Liver (tissue), 7 donors: ENCODE measurements at regions not wholly inside any gene's neighbourhood (a gene's known extent, or its start where the extent isn't known, plus 50 kb on each side); places are given as distances from the start of the nearest gene placed in this dataset.

ENCODE experiments used
- DNase-seq: peaks from one replicate; pipeline ENCODE4 v3.0.0-alpha.2; 2017; ENCODE audit warnings: low spot score
- H3K27ac ChIP-seq, 2 donors: one replicate each; pipeline ENCODE4 v1.7.0; 2013; ENCODE audit warnings: inconsistent platforms in 2 of 2, low read length in 2 of 2, control low read depth in 1 of 2, low read depth in 1 of 2, mild to moderate bottlenecking in 1 of 2
- H3K27me3 ChIP-seq, 4 donors: one replicate each; pipeline versions ENCODE4 v1.6.1 to v1.7.0; 2013; ENCODE audit warnings: low read length in 3 of 4, inconsistent platforms in 1 of 4, mild to moderate bottlenecking in 1 of 4, moderate library complexity in 1 of 4; ENCODE audit not compliant: control insufficient read depth in 4 of 4, insufficient read depth in 4 of 4
- H3K36me3 ChIP-seq, 4 donors: one replicate each; pipeline versions ENCODE4 v1.6.1 to v1.7.0; 2013; ENCODE audit warnings: low read length in 3 of 4, mild to moderate bottlenecking in 3 of 4, low read depth in 1 of 4, moderate library complexity in 1 of 4; ENCODE audit not compliant: control insufficient read depth in 4 of 4, insufficient read depth in 3 of 4
- H3K4me1 ChIP-seq, 4 donors: one replicate each; pipeline versions ENCODE4 v1.6.1 to v1.7.0; 2013; ENCODE audit warnings: low read length in 3 of 4, mild to moderate bottlenecking in 3 of 4, moderate library complexity in 1 of 4; ENCODE audit not compliant: control insufficient read depth in 4 of 4, insufficient read depth in 4 of 4
- H3K4me3 ChIP-seq, 3 donors: one replicate each; pipeline versions ENCODE4 v1.6.1 to v1.7.0; 2013; ENCODE audit warnings: low read length in 3 of 3, control low read depth in 1 of 3, low read depth in 1 of 3, mild to moderate bottlenecking in 1 of 3
- H3K9ac ChIP-seq, 2 donors: one replicate each; pipeline ENCODE4 v1.7.0; 2013; ENCODE audit warnings: low read length in 2 of 2, mild to moderate bottlenecking in 2 of 2, moderate library complexity in 2 of 2, control low read depth in 1 of 2, low read depth in 1 of 2
- H3K9me3 ChIP-seq, 4 donors: one replicate each; pipeline versions ENCODE4 v1.6.1 to v1.7.0; 2013; ENCODE audit warnings: low read length in 3 of 4; ENCODE audit not compliant: control insufficient read depth in 4 of 4
- EGR1 ChIP-seq, 2 donors: IDR thresholded peaks; 2 replicates each; pipeline ENCODE4 v1.6.1; 2016 to 2018; ENCODE audit warnings: antibody characterized with exemption in 2 of 2, low read depth in 2 of 2
- FOXA1 ChIP-seq: IDR thresholded peaks from 2 replicates; pipeline ENCODE4 v1.6.1; 2016; ENCODE audit warnings: antibody characterized with exemption
- FOXA2 ChIP-seq: IDR thresholded peaks from 2 replicates; pipeline ENCODE4 v1.6.1; 2016; ENCODE audit warnings: antibody characterized with exemption
- HNF4A ChIP-seq, 2 donors: conservative IDR thresholded peaks; 2 replicates each; pipeline ENCODE4 v1.6.1; 2016; ENCODE audit warnings: antibody characterized with exemption in 2 of 2, mild to moderate bottlenecking in 2 of 2
- HNF4G ChIP-seq: IDR thresholded peaks from 2 replicates; pipeline ENCODE4 v1.6.1; 2016; ENCODE audit warnings: antibody characterized with exemption
- JUND ChIP-seq, 2 donors: IDR thresholded peaks; 2 replicates each; pipeline ENCODE4 v1.6.1; 2016; ENCODE audit warnings: antibody characterized with exemption in 2 of 2
- MAX ChIP-seq: IDR thresholded peaks from 2 replicates; pipeline ENCODE4 v1.6.1; 2016; ENCODE audit warnings: antibody characterized with exemption
- NR2F2 ChIP-seq: IDR thresholded peaks from 2 replicates; pipeline ENCODE4 v1.6.1; 2016; ENCODE audit warnings: antibody characterized with exemption
- RAD21 ChIP-seq, 2 donors: IDR thresholded peaks; 2 replicates each; pipeline ENCODE4 v1.6.1; 2016; ENCODE audit warnings: antibody characterized with exemption in 2 of 2, mild to moderate bottlenecking in 2 of 2
- RXRA ChIP-seq, 2 donors: IDR thresholded peaks; 2 replicates each; pipeline ENCODE4 v1.6.1; 2017 to 2018; ENCODE audit warnings: antibody characterized with exemption in 2 of 2, mild to moderate bottlenecking in 1 of 2
- SP1 ChIP-seq: IDR thresholded peaks from 2 replicates; pipeline ENCODE4 v1.6.1; 2018; ENCODE audit warnings: antibody characterized with exemption, mild to moderate bottlenecking
- YY1 ChIP-seq: IDR thresholded peaks from 2 replicates; pipeline ENCODE4 v1.6.1; 2016; ENCODE audit warnings: antibody characterized with exemption, mild to moderate bottlenecking
- WGBS: extraction: QIAGEN DNeasy Blood & Tissue Kit; methylation state at CpG from one replicate; pipeline ENCODE4 v1.1.7; 2013; 5-methylcytosine and 5-hydroxymethylcytosine counted together
- TF ChIP-seq, protein P1 (sequence below): IDR thresholded peaks from 2 replicates; pipeline ENCODE4 v1.6.1; 2016; ENCODE audit warnings: antibody characterized with exemption
- TF ChIP-seq, protein P2 (sequence below): IDR thresholded peaks from 2 replicates; pipeline ENCODE4 v1.6.1; 2016; ENCODE audit warnings: antibody characterized with exemption
- TF ChIP-seq, protein P3 (sequence below): IDR thresholded peaks from 2 replicates; pipeline ENCODE4 v1.6.1; 2016; ENCODE audit warnings: antibody characterized with exemption, mild to moderate bottlenecking
- donor health status: healthy.
- donor health status: healthy.
- donor health status: healthy.
- donor health status: healthy.

GRCh38 chr16:51019617-51020016, 131.5 kb downstream of the SALL1 start (continued):
- no peak for TF ChIP-seq HNF4G

GRCh38 chr16:51017969-51018368, 133.1 kb downstream of the SALL1 start:
- Histone ChIP-seq H3K36me3 (no peaks in the 10 kb centered on the region), H3K4me3 (no peak overlapping the region), H3K9me3 (no peaks in the 10 kb centered on the region), H3K27me3 (no peaks in the 10 kb centered on the region), H3K27ac (no peak overlapping the region), H3K9ac (no peak overlapping the region), H3K4me1 (no peaks in the 10 kb centered on the region)
- 90% methylated on average over 1 of the region's 1 CpG for WGBS
- TF ChIP-seq MAX (no peak), YY1 (no peak), RXRA (IDR thresholded peaks at IDR 0.05) (no peak), NR2F2 (no peak), RAD21 (IDR thresholded peaks at IDR 0.05) (no peak), HNF4A (conservative IDR thresholded peaks at IDR 0.05) (no peak)
- TF ChIP-seq, protein P1, sequence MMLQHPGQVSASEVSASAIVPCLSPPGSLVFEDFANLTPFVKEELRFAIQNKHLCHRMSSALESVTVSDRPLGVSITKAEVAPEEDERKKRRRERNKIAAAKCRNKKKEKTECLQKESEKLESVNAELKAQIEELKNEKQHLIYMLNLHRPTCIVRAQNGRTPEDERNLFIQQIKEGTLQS, result no peak
- DNase-seq, result no peak

DNA sequence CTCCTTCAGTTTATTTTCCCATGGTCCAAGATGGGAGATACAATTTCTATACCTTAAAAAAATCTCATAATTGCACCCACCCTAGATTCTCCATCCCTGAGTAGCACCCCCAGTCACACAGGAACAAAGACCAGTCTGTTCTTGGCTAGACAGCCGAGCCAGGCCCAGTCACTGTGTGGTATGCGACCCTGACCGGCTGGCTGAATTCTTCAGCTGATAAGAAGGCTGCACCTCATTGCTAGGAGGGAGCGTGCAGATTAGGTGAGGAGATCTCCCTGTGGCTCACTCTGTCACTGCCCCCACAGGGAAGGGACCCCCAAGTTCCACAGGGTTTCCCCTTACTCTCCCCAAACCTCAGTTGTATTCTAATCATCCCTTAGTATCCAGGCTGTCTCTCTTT, 138.7 kb downstream of the SALL1 start:
- no peak overlapping the region for H3K9ac ChIP-seq
- no peak for DNase-seq
- no peaks in the 10 kb centered on the region for H3K36me3 ChIP-seq
- H3K4me3 ChIP-seq, result no peak overlapping the region
- no peaks in the 10 kb centered on the region for H3K9me3 ChIP-seq
- H3K4me1 ChIP-seq, result peaks cover 0 to 14% (median 12%) of the 10 kb centered on the region in 4 donors
- H3K27me3 ChIP-seq, result no peaks in the 10 kb centered on the region
- TF ChIP-seq MAX (no peak), FOXA1 (no peak), EGR1 (IDR thresholded peaks at IDR 0.05; ENCODE audit: low read depth in 2 of 2) (no peak), JUND (IDR thresholded peaks at IDR 0.05) (no peak), SP1 (no peak)
- TF ChIP-seq, protein P2, sequence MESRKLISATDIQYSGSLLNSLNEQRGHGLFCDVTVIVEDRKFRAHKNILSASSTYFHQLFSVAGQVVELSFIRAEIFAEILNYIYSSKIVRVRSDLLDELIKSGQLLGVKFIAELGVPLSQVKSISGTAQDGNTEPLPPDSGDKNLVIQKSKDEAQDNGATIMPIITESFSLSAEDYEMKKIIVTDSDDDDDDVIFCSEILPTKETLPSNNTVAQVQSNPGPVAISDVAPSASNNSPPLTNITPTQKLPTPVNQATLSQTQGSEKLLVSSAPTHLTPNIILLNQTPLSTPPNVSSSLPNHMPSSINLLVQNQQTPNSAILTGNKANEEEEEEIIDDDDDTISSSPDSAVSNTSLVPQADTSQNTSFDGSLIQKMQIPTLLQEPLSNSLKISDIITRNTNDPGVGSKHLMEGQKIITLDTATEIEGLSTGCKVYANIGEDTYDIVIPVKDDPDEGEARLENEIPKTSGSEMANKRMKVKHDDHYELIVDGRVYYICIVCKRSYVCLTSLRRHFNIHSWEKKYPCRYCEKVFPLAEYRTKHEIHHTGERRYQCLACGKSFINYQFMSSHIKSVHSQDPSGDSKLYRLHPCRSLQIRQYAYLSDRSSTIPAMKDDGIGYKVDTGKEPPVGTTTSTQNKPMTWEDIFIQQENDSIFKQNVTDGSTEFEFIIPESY, result no peak
- no peak overlapping the region for H3K27ac ChIP-seq
- WGBS, result 55% methylated on average over 4 of the region's 4 CpGs

DNA sequence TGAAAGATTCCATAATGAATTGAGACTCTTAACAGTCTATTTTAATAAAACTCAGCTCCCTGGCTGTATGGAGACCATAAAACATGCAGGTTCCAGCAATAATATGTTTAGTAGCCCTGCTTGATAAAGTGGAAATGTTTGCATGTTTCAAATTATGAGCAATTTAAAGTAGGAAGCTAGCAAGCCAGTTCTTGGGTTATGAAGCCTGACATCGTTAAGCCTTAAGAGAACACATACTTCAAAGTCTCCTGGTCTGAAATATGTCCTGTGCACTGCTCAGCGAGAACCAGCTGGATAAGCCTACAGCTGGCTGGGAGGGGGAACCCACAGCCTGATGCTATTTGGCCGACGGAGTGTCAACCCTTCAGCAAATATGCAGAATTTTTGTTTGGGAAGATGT, 140.3 kb downstream of the SALL1 start:
- Histone ChIP-seq H3K9ac (no peak overlapping the region), H3K4me3 (no peak overlapping the region), H3K36me3 (no peaks in the 10 kb centered on the region), H3K4me1 (peaks cover 0 to 14% (median 12%) of the 10 kb centered on the region in 4 donors), H3K27me3 (no peaks in the 10 kb centered on the region), H3K27ac (no peak overlapping the region), H3K9me3 (no peaks in the 10 kb centered on the region)
- WGBS, result 90% methylated on average over 4 of the region's 4 CpGs
- TF ChIP-seq FOXA1, result no peak
- TF ChIP-seq HNF4G, result no peak
- TF ChIP-seq, protein P3, sequence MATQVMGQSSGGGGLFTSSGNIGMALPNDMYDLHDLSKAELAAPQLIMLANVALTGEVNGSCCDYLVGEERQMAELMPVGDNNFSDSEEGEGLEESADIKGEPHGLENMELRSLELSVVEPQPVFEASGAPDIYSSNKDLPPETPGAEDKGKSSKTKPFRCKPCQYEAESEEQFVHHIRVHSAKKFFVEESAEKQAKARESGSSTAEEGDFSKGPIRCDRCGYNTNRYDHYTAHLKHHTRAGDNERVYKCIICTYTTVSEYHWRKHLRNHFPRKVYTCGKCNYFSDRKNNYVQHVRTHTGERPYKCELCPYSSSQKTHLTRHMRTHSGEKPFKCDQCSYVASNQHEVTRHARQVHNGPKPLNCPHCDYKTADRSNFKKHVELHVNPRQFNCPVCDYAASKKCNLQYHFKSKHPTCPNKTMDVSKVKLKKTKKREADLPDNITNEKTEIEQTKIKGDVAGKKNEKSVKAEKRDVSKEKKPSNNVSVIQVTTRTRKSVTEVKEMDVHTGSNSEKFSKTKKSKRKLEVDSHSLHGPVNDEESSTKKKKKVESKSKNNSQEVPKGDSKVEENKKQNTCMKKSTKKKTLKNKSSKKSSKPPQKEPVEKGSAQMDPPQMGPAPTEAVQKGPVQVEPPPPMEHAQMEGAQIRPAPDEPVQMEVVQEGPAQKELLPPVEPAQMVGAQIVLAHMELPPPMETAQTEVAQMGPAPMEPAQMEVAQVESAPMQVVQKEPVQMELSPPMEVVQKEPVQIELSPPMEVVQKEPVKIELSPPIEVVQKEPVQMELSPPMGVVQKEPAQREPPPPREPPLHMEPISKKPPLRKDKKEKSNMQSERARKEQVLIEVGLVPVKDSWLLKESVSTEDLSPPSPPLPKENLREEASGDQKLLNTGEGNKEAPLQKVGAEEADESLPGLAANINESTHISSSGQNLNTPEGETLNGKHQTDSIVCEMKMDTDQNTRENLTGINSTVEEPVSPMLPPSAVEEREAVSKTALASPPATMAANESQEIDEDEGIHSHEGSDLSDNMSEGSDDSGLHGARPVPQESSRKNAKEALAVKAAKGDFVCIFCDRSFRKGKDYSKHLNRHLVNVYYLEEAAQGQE, result no peak
- TF ChIP-seq FOXA2, result no peak
- TF ChIP-seq HNF4A (conservative IDR thresholded peaks at IDR 0.05), result no peak
- no peak for TF ChIP-seq RAD21 (IDR thresholded peaks at IDR 0.05)
- no peak for DNase-seq
